RWPE1 (cell line): ENCODE measurements at regions not wholly inside any gene's neighbourhood (a gene's known extent, or its start where the extent isn't known, plus 50 kb on each side); places are given as distances from the start of the nearest gene placed in this dataset.

Experiments
- CTCF ChIA-PET: fragments of 350-600 bp; sonication (Branson Sonifier 250); formaldehyde crosslinking; extraction: SDS; loops from one replicate; lab custom pipeline; 2021; lab: Yijun Ruan, JAX
- POLR2A ChIA-PET: fragments of 400-600 bp; formaldehyde crosslinking; extraction: SDS; loops from one replicate; lab custom pipeline; 2020; ENCODE audit warnings: antibody characterized with exemption; ENCODE audit not compliant: low non-redundant PET; lab: Yijun Ruan, JAX
- DNase-seq: peaks from one replicate; pipeline ENCODE4 v3.0.0; 2012; ENCODE audit warnings: low spot score
- H3K27ac ChIP-seq: fragments of 450-650 bp; 2 replicates; pipeline ENCODE4 v1.5.1; 2017
- CTCF ChIP-seq: fragments of 450-650 bp; conservative IDR thresholded peaks from 2 replicates; pipeline ENCODE4 v1.5.1; 2017; ENCODE audit warnings: low read depth, mild to moderate bottlenecking

GRCh38 chr11:29173660-29174062 is 843.2 kb downstream of the KCNA4 start:
- no peak overlapping the region for H3K27ac ChIP-seq
- DNase-seq, result peak; percentile 9
- no peak for TF ChIP-seq CTCF
- ChIA-PET CTCF (no interaction called here), POLR2A (no interaction called here)

GRCh38 chr11:29171360-29171950 is 845.4 kb downstream of the KCNA4 start:
- no peak for TF ChIP-seq CTCF
- ChIA-PET POLR2A (no interaction called here), CTCF (interaction anchor here (0.9 to 1.2 kb wide), 2 partner anchors 11 to 101 kb away, joined by 3 to 4 read pairs; no protein-coding TSS in a partner anchor)
- no peak for DNase-seq
- H3K27ac ChIP-seq, result no peak overlapping the region

GRCh38 chr11:29166306-29166705 is 850.5 kb downstream of the KCNA4 start:
- ChIA-PET POLR2A (no interaction called here), CTCF (no interaction called here)
- no peak for DNase-seq
- H3K27ac ChIP-seq, result no peak overlapping the region
- TF ChIP-seq CTCF, result no peak

- ChIA-PET CTCF (no interaction called here), POLR2A (no interaction called here)
- H3K27ac ChIP-seq, result no peak overlapping the region
- DNase-seq, result no peak
- no peak for TF ChIP-seq CTCF
These were observed 853.6 kb downstream of the KCNA4 start for GRCh38 chr11:29163231-29163630.

- TF ChIP-seq CTCF, result no peak
- ChIA-PET POLR2A (no interaction called here), CTCF (no interaction called here)
- no peak overlapping the region for H3K27ac ChIP-seq
- DNase-seq, result no peak
These were observed 854.3 kb downstream of the KCNA4 start for GRCh38 chr11:29162491-29162890.

- peak; percentile 11 for DNase-seq
- no peak overlapping the region for H3K27ac ChIP-seq
- ChIA-PET CTCF (no interaction called here), POLR2A (no interaction called here)
- TF ChIP-seq CTCF, result no peak
These were observed 855.6 kb downstream of the KCNA4 start for GRCh38 chr11:29161191-29161590.
